Lung microvascular endothelial cell (primary cell): ENCODE measurements at regions not wholly inside any gene's neighbourhood (a gene's known extent, or its start where the extent isn't known, plus 50 kb on each side); places are given as distances from the start of the nearest gene placed in this dataset.

Experiments
- DNase-seq, 2 donors: peaks; one replicate each; pipeline versions ENCODE4 v3.0.0 to v3.0.0-alpha.2; 2010; ENCODE audit warnings: low read depth in 2 of 2

DNA sequence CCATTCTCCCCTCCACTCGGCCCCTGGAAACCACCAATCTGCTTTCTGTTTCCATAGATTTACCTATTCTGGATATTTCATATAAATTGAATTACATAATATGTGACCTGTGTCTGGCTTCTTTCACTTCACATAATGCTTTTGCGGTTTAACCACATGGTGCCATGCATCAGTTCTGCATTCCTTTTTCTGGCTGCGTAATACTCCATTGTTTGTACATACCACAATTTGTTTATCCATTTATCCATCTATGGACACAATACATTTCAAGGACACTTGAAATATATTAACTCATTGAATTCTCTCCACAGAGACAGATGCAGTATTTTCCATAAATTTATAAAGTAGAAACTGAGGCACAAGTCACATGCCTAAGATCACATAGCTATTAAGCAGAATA is 110.3 kb upstream of the ETV6 start:
- no peak for DNase-seq

DNA sequence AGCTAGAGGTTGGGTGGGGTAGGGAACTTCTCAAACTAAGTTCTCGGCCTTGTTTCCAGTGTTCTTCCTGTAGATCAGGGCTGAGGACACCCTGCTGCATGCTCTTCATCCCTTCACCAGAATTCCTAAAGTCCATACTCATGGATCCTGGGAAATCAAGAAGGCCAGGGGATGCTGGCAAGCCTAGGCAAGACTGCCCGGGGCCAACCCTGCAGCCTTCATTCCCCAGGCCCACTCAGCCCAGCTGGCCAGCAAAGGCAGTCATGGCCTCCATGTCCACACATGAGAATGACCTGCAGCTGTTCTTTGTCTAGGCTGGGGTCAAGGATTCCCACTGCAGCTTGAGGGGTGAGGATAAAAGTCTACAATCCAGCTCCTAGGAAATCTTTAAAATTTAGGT is 109.3 kb upstream of the ETV6 start:
- no peak for DNase-seq

DNA sequence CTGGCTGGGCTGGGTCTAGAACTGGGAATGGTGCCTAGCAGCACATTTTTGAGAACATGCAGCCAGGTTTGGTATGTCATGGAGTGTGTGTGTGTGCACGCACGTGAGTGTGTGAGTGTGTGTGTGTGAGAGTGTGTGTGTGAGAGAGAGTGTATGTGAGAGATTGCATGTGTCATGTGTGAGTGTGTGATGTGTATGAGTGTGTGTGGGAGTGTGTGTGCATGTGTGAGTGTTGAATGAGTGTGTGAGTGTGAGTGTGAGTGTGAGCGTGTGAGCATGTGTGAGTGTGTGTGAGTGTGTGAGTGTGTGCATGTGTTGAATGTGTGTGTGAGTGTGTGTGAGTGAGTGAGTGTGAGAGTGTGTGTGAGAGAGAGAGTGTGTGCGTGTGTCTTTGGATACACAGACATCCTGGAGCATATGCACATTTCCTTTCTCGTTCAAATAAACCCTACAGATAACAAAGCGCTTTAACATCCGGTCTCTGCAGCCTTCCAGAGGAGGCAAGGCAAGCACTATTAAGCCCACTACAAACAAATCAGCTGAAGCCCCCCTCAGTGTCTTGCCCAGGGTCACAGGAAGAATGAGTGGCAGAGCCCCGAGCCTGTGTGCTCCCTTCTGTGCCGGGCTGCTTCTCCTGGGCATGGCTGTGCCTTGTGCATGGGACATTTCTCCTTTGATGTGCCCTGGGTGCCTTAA is 108.7 kb upstream of the ETV6 start:
- DNase-seq = no peak

DNA sequence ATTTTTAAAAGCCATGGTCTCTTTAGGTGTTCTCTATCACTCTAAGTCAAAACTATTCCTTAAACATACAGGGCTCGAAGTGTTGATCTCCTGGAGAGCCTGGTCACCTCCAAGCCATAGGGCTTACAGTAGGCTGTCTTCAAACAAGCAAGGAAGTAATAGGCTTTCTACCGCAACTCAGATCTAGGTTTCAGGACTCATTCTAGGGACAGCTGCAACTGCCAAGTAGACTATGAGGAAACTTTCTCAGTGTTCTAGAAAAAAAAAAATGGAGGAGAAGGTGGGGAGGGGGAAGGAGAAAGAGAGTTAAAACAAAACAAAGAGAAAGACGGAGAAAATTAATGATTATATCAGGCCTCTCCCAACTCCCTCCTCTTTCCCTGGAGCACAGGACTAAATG is 106.9 kb upstream of the ETV6 start:
- no peak for DNase-seq

DNA sequence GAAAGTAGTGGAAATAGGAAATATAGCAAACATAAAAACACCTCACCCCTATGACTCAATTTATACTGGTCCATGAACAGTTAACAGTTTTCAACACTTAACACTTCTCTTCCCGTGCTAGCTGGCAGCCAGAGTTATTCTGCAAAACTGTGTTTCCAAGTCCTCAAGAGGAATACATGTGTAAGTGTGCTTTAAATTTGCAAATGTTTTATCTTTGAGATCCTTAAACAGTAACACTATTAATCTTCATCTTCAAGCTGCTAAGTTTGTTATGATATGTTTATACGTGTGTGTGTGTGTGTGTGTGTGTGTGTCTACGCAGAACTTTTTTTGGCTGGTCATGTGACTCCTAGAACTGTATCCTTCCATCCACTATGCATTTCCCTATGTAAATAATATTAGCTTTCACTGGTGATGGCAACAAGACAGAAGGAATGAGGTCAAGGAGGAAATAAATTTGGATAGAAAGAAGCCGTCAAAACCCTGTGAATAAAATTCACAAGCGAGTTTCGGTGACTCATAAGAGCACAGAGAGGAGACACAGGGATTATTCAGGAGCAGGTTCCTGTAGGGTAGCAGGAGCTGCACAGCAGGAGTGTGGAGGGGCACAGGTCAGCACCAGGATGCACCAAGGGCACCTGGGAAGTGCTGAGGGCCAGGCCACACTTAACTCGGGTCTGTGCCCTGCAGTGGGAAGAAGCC is 105.9 kb upstream of the ETV6 start:
- no peak for DNase-seq

DNA sequence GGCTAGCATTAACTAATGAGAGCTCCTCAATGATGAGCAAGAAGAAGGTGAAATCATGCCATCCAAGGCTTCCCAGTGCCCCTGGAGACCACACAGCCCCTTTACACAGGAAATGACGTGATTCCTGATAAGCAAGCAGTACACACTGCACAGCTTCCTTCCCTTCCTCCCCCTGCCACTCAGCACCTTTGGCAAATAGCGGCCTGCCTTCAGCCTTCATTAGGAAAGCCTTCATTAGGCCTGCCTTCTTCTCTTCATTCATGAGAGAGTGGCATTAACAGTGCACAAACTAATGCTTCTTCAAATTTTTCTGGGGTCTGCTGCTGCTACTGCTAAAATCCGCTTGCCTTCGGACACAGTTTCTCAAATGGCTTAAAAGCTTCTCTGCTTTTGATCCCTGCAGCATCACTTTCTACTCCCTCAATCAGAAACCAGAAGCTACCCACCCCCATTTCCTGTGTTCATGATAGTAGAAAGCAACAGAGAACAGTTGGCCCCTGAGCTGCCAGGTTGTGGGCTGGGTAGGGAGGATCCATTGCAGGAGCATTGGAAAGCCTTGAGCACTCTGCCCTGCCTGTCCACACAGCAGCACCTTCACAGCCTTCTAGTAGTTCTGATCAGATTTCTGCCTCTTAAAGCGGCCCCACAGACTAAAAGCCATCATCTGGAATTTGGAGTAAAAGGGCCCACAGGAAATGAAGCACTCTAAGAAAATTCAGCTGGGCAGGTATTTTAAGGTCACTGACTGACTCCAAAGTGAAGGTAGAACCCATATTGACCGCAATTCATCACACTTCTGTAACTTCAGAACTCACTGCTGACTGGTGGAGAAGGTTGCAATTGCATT is 103.8 kb upstream of the ETV6 start:
- DNase-seq = peak; percentile 35 to 63

DNA sequence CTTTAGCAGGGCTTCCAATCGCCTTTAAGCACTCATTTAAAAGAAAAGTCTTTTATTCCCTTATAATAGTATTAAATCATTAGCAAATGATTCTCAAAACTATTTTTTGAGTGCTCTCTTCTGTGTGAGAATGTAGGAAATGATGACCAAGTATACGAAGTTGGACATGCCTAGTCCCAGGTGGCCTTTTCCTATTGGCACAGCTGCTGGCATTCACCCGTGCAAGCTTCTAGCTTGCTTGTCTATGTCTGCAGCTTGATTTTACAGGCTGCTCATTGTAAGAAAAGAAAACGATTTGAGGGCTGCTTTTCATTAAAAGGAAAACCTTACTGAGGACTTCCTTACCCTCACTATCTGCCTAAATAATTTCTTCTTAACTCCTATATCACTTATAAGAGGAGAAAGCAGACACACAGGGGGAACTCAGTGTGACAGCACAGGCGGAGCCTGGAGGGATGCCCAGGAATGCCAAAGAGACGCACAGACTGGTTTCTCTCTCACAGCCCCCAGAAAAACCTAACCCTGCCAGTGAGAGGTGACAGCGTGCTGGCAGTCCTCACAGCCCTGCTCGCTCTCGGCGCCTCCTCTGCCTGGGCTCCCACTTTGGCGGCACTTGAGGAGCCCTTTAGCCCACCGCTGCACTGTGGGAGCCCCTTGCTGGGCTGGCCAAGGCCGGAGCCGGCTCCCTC is 102.7 kb upstream of the ETV6 start:
- DNase-seq = peak; percentile 11 to 36

DNA sequence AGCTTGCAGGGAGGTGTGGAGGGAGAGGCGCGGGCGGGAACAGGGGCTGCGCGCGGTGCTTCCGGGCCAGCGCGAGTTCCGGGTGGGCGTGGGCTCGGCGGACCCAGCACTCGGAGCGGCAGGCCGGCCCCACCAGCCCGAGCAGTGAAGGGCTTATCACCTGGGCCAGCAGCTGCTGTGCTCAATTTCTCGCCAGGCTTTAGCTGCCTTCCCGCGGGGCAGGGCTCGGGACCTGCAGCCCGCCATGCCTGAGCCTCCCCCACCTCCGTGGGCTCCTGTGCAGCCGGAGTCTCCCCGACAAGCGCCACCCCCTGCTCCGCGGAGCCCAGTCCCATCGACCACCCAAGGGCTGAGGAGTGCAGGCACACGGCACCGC is 102.2 kb upstream of the ETV6 start:
- peak in 1 of 2 donors; percentile 14 for DNase-seq

DNA sequence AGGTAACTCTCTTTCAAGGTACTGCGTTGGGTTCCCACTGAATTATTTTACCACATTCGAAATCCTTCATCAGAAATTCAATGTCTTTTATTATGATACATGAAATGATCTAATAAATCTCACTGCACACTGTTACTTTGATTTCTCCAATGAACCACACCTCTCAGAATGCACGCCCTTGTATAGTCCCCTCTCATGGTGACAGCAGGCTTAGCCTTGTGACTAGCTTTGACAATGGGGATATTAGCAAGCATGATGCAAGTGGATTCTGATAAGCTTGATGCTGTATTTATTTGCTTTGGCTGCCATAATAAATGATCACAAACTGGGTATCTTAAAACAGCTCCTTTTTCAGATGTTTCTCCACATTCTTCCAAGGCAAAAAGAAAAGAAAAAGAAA is 100.4 kb upstream of the ETV6 start:
- no peak for DNase-seq

DNA sequence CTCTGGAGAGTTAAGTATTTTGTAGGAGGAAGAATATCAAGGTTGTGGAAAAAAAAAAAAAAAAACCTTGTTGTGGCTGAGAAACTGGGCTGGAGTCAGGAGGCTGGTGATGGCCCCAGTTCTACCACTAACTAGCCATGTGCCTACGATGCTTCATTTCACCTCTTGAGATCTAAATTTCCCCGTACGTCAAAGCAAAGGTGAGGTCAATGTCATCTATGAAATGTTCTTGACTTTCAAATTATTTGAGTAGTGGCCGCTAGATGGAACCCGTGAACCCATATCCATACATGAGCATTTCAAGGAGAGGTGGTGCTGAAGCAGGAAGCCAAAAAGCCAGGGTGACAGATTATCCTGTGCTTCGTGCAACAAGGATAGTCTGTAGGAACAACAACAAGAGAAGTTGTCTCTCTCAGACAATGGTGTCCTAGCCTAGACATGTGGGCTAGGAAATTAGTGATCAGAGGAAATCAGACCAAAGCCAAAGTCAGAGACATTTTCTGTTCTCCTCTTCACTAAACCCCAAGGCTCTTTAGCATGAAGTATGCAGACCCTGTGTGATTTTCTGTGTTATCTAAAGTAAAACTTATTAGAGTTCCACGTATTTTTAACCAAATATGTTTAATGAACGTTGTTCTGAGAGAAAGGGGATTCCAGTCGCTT is 95.5 kb upstream of the ETV6 start:
- DNase-seq = peak; percentile 65 to 66

DNA sequence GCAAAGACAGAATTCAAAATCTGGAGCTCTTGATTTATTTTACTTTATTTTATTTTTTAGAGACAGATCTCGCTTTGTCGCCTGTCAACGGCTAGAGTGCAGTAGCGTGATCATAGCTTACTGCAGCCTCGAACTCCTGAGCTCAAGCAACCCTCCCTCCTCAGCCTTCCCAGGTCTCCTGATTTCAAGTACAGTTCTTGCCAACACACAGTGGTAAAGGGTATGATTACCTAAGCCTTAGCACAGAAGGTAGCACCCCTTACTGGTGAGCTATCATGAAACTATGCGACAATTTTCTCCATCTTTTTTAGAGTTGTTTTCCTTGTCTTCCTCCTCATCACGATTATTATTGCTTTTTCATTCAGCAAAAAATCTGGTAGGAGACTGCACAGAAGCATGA is 94.3 kb upstream of the ETV6 start:
- DNase-seq = no peak

DNA sequence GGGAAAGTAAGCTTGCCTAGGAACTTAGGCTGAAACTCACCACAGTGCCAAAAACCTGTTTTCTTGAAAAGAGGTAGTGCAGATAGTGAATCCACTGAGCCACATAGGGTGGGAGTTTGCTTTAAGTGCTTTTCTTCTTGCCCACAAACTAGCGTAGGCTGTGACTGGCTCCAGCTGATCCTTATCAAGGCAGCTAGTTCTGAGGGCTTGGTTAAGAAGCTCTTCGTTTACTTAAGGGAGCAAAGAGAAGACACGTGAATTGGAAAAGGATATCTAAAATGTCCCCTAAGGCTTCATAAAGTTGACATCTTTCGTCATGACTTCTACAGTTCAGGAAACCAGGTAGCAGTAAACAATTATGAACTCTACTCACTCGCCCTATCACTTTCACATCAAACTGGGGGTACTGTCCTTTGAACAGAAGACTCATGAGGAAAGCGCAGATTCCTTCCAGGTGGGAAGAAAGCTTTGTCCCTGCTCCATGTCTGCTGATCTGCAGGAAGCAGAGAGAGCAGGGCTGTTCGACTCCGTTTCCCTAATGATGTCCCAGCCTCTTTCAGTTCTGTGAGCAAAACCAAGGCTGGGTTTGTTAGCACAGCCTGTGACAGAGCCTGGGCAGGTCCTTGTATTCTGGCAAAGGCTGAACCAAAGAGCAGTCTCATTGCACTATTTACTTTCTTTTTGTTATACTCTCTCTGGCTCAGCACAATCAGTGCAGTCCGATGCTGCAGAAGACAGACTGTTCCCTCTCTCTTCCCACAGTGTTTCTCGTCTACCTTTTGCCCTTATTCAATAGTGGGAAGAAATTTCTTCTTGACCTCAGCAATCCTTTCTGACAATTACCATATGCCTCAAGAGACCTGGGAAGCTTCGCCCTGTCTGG is 93.5 kb upstream of the ETV6 start:
- no peak for DNase-seq

DNA sequence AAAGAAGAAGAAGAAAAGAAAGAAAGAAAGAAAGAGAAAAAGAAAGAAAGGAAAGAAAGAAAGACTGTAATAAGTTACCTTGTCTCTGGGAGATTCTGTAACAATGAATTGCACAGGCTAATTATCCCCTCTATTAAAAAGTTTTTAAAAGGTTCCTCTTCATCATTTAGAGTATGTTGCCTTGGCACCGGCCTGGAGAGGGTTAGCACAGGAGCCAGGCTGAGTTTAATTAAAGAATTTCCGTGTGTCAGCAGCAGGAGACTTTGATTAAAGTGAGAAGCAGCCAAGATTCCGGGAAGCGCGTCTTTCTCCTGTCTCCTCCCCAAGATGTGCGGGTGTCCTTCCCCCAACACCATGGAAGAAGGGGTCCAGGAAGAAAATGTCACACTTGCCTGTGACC is 92.8 kb upstream of the ETV6 start:
- no peak for DNase-seq

DNA sequence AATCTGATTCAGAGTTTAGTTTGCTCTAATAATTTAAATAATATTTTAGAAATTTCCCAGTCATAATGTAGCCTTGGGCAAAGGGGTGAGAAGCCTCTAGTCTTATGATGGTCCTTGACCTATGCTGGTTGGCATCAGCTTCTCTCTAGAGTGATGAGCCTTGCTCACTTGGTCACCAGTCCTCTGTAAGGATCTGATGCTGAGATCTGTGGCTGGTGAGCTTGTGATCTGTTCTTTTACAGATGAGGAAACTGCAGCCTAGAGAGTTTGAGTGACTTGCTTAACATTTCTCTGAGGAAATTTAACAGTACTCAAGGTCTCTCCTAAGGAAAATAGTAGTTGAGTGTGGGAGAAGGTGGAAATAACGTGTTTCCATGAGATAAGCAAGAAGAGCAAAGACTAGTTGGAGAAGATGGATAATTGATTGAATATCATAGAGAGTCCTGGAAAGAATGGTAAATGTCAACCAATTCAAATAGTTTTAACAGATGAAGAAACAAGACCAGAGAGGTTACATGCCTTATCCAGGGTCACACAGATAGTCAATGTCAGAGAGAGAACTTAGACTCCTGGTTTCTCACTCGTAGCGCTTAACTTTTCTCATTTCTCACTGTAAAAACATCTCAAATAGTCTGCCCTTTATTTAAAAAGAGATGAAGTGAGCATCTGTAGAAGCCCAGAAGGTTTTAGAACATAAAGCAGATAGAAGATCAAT is 89.7 kb upstream of the ETV6 start:
- DNase-seq = no peak

DNA sequence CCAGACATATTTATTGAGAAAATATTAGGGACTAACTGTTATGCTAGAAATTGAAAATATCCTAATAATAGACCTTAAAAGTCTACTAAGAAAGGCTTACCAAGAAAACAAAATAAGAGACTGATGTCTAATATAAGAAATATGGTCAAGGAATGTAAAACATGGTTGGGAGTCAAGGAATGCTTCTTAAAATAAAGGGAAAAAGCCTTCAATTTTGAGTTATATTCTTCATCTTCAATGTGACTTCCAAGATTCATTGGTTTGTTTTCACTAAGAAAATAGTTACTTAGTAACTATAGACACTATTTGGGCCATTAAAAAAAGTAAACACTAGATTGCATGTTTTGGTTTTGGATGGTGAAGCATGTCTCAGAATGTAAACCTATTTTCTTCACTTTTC is 88.1 kb upstream of the ETV6 start:
- DNase-seq = no peak

DNA sequence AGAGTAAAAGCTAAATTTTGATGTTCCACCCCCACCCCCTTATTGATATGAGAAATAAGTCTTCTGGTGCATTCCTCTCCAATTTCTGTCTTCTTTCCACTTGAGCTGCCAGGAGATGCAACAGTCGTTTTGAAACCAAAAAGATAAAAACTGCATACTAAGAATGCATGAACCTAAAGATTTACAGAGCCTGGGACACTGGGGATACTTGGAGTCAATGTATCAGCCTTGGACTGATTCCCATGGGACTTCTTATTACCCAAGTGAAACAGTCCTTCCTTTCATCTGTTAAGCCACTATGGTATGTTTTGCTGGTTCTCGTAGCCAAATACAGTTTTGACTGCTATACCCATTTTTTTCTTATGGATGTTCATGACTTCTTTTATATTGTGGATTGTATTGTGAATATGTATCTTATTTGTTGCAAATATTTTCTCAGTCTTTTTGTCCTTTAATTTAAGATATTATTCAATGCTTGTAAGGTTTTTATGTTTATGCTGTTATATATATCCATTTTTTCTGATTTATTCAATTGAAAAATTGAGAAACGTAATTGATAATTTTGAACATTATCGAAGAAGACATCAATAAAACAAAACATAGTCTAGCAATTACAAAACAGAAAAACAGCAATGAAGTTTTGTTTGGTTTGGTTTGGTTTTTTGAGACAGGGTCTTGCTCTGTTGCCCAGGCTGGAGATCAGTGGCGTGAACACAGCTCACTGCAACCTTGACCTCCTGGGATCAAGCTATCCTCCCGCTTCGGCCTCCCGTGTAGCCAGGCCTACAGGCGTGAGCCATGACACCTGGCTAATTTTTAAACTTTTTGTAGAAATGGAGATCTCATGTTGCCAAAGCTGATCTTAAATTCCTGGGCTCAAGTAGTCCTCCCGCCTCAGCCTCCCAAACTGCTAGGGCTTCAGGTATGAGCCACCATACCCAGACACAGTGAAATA is 85.4 kb upstream of the ETV6 start:
- no peak for DNase-seq

DNA sequence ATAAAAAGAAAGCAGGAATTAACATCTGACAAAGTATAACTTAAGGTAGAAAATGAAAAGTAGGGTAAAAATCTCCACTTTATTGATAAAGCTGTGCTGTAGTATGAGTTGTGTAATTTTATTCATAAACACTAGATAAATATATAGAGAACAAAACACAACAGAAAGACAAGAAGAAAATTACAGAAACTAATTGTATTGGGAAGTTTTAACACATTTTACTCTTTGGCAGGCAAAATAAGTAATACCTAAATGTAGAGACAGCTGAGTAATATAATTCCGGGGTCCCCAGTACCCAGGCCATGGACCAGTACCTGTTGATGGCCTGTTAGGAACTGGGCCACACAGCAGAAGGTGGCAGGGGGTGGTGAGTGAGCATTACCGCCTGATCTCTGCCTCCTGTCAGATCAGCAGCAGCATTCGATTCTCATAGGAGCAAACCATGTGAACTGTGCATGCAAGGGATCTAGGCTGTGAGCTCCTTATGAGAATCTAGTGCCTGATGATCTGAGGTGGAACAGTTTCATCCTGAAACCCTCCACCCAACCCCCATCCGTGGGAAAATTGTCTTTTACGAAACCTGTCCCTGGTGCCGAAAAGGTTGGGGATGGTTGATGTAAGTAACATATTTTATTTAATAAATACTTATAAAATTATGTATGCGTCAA is 84.4 kb upstream of the ETV6 start:
- DNase-seq = no peak

DNA sequence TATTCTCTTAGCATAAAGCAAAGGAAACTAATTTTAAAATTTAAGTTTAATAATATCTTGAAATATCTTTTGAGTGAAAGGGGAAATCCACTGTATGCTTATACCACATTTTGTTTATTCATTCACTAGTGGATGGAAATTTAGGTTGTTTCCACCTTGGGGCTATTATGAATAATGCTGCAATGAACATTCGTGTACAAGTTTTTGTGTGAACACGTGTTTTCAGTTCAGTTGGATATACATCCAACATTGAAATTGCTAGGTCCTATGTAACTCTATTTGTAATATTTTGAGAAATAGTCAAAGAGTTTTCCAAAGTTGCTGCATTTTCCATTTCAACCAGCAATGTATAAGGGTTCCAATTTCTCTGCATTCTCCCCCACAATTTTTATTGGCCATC is 83.7 kb upstream of the ETV6 start:
- no peak for DNase-seq
